ENCODE measurements at regions not wholly inside any gene's neighbourhood (a gene's known extent, or its start where the extent isn't known, plus 50 kb on each side); places are given as distances from the start of the nearest gene placed in this dataset.

- Histone ChIP-seq H3K4me3 (ENCODE audit: low read length) (no peak overlapping the region), H3K4me2 (ENCODE audit: low read length) (no peak overlapping the region), H3K36me3 (ENCODE audit: control insufficient read depth, low read length) (no peaks in the 10 kb centered on the region), H3F3A (ENCODE audit: control insufficient read depth, insufficient read depth) (no peaks in the 10 kb centered on the region), H3K27ac (ENCODE audit: low read depth, low read length) (no peak overlapping the region), H3K27me3 (ENCODE audit: control insufficient read depth, low read length) (no peaks in the 10 kb centered on the region), H3K4me1 (ENCODE audit: control insufficient read depth, low read length) (no peaks in the 10 kb centered on the region), H3K79me2 (ENCODE audit: control insufficient read depth, low read length) (no peaks in the 10 kb centered on the region), H3K9me3 (ENCODE audit: control insufficient read depth, insufficient read depth, low read length) (no peaks in the 10 kb centered on the region), H3K9me2 (replicated peaks; ENCODE audit: control insufficient read depth, low read length) (no peaks in the 10 kb centered on the region), H4K20me1 (ENCODE audit: control insufficient read depth, insufficient read depth, low read depth, low read length) (no peaks in the 10 kb centered on the region)
- TF ChIP-seq EZH2phosphoT487 (IDR thresholded peaks at IDR 0.05; ENCODE audit: borderline replicate concordance, low read length) (no peak), CTCF (IDR thresholded peaks at IDR 0.05; ENCODE audit: low read depth, low read length, poor library complexity, severe bottlenecking) (no peak)
Observed at GRCh38 chr10:10967581-10968256, 50.0 kb upstream of the CELF2 start.

Measured in DOHH2 (cell line).